ENCODE measurements at regions not wholly inside any gene's neighbourhood (a gene's known extent, or its start where the extent isn't known, plus 50 kb on each side); places are given as distances from the start of the nearest gene placed in this dataset.
"Not testable (repeated sequence)": the region's sequence is repeated elsewhere in the genome, so short reads cannot be mapped to it uniquely, and the experiment has no call there.

GRCh38 chr15:30195355-30196008, 60.6 kb downstream of the GOLGA8T start:
- peaks cover 17% of the 10 kb centered on the region for H3K27me3 Mint-ChIP-seq (ENCODE audit: low read depth)
- H3K36me3 Mint-ChIP-seq, H3K4me3 Mint-ChIP-seq, H3K27ac Mint-ChIP-seq, CTCF ChIA-PET, POLR2A ChIA-PET, H3K9me3 Mint-ChIP-seq, H3K4me1 Mint-ChIP-seq: not testable (repeated sequence)
- ATAC-seq (peak; percentile 56), DNase-seq (ENCODE audit: low spot score) (peak; percentile 82)

DNA sequence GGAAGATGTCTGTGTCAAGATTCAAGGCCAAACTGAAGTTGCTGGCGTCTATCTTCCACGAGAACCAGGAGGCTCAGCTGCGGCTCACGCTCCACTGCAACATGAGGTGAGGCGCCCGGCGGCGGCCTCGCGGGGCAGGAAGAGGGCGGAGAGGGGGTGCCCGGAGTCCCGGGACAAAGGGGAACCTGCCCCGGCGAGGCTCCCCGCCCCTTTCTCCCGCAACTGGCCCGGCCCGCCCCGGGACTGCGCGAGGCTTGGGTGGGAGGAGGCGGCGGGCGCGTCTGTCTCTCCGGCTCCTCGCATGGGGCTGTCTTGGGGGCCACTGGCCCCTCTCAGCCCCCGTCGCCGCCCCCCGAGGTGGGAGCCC, 61.1 kb downstream of the GOLGA8T start:
- CTCF ChIA-PET, H3K27ac Mint-ChIP-seq, POLR2A ChIA-PET, H3K4me1 Mint-ChIP-seq, H3K9me3 Mint-ChIP-seq, H3K4me3 Mint-ChIP-seq, H3K36me3 Mint-ChIP-seq: not testable (repeated sequence)
- H3K27me3 Mint-ChIP-seq (ENCODE audit: low read depth), result peaks cover 17% of the 10 kb centered on the region
- DNase-seq (ENCODE audit: low spot score) (peak; percentile 52), ATAC-seq (peak; percentile 40)

GRCh38 chr15:30196769-30197168, 61.9 kb downstream of the GOLGA8T start:
- H3K9me3 Mint-ChIP-seq; DNase-seq (ENCODE audit: low spot score); H3K36me3 Mint-ChIP-seq; CTCF ChIA-PET; ATAC-seq; H3K4me1 Mint-ChIP-seq; POLR2A ChIA-PET; H3K27ac Mint-ChIP-seq: not testable (repeated sequence)
- Mint-ChIP-seq H3K27me3 (ENCODE audit: low read depth) (peaks cover 10% of the 10 kb centered on the region), H3K4me3 (peak overlapping the region; percentile 50)

DNA sequence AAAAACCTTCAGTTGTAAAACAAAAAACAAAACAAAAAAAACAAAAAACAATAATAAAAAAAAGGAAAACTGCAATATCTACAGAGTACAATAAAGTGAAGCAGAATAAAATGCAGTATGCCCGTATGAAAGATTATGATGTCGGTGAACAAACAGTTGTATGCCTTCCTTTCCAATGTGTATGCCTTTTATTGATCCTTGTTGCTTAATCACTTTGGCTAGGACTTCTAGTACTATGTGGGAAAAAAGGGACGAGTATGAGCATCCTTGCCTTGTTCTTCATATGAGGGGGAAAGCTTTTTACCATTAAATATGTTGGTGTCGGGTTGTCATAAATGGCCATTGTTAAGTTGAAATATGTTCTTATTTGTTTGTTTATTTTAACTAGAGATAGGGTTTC, 66.7 kb downstream of the GOLGA8T start:
- POLR2A ChIA-PET; H3K27me3 Mint-ChIP-seq (ENCODE audit: low read depth); DNase-seq (ENCODE audit: low spot score); H3K36me3 Mint-ChIP-seq; H3K4me1 Mint-ChIP-seq; ATAC-seq; H3K9me3 Mint-ChIP-seq; H3K4me3 Mint-ChIP-seq; CTCF ChIA-PET; H3K27ac Mint-ChIP-seq: not testable (repeated sequence)

DNA sequence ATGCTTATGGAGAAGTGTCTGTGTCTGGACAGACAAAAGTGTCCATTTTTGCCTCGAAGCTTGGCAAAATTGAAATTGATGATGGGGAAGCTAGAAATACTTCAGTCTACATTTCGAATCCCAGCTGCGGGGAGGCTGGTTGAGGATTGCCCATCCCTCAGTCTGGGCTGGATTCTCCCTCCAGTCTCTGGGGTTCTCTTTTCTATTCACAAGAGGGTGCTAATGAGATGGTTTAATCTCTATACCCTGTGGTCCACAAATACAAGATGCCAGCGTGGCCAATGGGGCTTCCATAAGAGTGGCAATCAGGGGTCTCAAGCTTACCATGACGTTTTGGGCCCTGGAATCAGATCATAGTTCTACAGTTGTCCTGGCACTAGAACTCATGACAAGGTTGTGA, 78.9 kb downstream of the GOLGA8T start:
- ATAC-seq, result peak; percentile 70
- H3K4me1 Mint-ChIP-seq; POLR2A ChIA-PET; H3K27ac Mint-ChIP-seq; H3K4me3 Mint-ChIP-seq; DNase-seq (ENCODE audit: low spot score); CTCF ChIA-PET; H3K27me3 Mint-ChIP-seq (ENCODE audit: low read depth); H3K9me3 Mint-ChIP-seq; H3K36me3 Mint-ChIP-seq: not testable (repeated sequence)

DNA sequence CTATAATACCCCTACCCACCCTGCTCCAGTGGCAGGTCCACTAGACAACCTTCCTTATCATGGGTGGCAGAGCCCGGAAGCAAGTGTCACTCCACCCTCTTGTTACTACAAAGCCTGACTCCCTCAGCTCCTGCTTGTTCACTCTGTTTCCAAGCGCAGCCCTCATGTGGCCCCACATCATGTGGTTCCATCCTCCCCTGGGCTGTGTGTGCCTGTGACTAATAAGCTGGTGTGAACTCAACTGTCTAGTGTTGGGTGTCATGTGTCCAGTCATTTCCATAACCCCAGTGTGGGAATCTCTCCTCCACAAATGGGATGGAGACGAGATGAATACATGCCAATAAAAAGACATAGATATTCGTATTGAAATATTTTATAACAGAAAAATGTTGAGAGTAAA, 87.0 kb downstream of the GOLGA8T start:
- DNase-seq (ENCODE audit: low spot score); POLR2A ChIA-PET: not testable (repeated sequence)

GRCh38 chr15:30222798-30223591, 88.1 kb downstream of the GOLGA8T start:
- H3K36me3 Mint-ChIP-seq; H3K4me1 Mint-ChIP-seq; DNase-seq (ENCODE audit: low spot score); H3K4me3 Mint-ChIP-seq; POLR2A ChIA-PET; H3K27ac Mint-ChIP-seq; CTCF ChIA-PET; H3K9me3 Mint-ChIP-seq: not testable (repeated sequence)
- ATAC-seq, result peak; percentile 55
- peaks cover 19% of the 10 kb centered on the region for H3K27me3 Mint-ChIP-seq (ENCODE audit: low read depth)

More for the DNA sequence above, 87.0 kb downstream of the GOLGA8T start:
- CTCF ChIA-PET, H3K4me3 Mint-ChIP-seq, H3K4me1 Mint-ChIP-seq, H3K36me3 Mint-ChIP-seq, ATAC-seq, H3K9me3 Mint-ChIP-seq, H3K27ac Mint-ChIP-seq: not testable (repeated sequence)
- peaks cover 16% of the 10 kb centered on the region for H3K27me3 Mint-ChIP-seq (ENCODE audit: low read depth)

GRCh38 chr15:30225233-30225891, 90.5 kb downstream of the GOLGA8T start:
- POLR2A ChIA-PET, H3K36me3 Mint-ChIP-seq, H3K27ac Mint-ChIP-seq, CTCF ChIA-PET, H3K9me3 Mint-ChIP-seq, H3K4me3 Mint-ChIP-seq, H3K4me1 Mint-ChIP-seq: not testable (repeated sequence)
- ATAC-seq, result peak; percentile 31
- peak; percentile 11 for DNase-seq (ENCODE audit: low spot score)
- H3K27me3 Mint-ChIP-seq (ENCODE audit: low read depth), result peaks cover 19% of the 10 kb centered on the region

DNA sequence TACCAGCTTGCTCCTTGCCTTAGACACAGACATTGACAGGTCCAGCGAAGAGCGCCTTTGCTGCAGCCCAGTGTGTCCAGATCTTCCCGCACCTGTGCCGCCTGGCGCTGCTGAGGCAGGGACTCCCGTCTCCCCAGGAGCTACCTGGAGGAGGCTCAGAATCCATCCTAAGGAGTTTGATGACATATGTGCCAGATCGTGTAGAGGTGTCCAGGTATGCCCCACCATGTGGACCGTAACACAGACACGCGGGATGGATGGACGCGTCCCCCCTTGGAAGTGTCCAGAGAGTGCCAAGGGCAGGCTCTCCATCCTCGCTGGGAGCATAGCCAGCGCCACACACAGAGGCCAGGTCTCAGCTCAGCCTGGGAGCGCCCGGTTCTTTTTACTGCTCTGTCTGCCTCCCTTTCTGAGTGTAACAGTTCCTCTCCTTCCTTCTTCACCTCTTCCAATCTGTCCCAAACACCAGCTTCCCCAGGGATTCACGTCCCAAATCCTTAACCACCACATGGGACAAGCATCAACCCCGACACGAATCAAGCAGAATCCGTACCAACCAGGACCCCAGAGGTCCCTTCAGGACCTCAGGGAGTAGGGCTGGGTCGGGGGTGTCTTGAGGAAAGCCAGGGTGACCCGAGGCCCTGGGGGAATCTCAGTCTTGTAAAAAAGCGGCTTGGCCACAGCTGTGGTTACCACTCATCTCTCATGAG, 126.7 kb downstream of the GOLGA8T start:
- not testable (repeated sequence) for H3K9me3 Mint-ChIP-seq

GRCh38 chr15:30262142-30262460, 127.2 kb downstream of the GOLGA8T start:
- H3K4me3 Mint-ChIP-seq; CTCF ChIA-PET; H3K27me3 Mint-ChIP-seq (ENCODE audit: low read depth): not testable (repeated sequence)

More for the DNA sequence above, 126.7 kb downstream of the GOLGA8T start:
- DNase-seq (ENCODE audit: low spot score); H3K27ac Mint-ChIP-seq; H3K4me1 Mint-ChIP-seq; CTCF ChIA-PET; H3K4me3 Mint-ChIP-seq; H3K27me3 Mint-ChIP-seq (ENCODE audit: low read depth); H3K36me3 Mint-ChIP-seq; POLR2A ChIA-PET; ATAC-seq: not testable (repeated sequence)

GRCh38 chr15:30264000-30264399, 129.1 kb downstream of the GOLGA8T start:
- DNase-seq (ENCODE audit: low spot score); H3K4me1 Mint-ChIP-seq; H3K4me3 Mint-ChIP-seq; CTCF ChIA-PET; H3K9me3 Mint-ChIP-seq; H3K27me3 Mint-ChIP-seq (ENCODE audit: low read depth); POLR2A ChIA-PET; ATAC-seq; H3K27ac Mint-ChIP-seq; H3K36me3 Mint-ChIP-seq: not testable (repeated sequence)

More at GRCh38 chr15:30262142-30262460, 127.2 kb downstream of the GOLGA8T start:
- DNase-seq (ENCODE audit: low spot score); H3K27ac Mint-ChIP-seq; H3K9me3 Mint-ChIP-seq; H3K36me3 Mint-ChIP-seq; H3K4me1 Mint-ChIP-seq; POLR2A ChIA-PET: not testable (repeated sequence)
- ATAC-seq, result peak; percentile 96

DNA sequence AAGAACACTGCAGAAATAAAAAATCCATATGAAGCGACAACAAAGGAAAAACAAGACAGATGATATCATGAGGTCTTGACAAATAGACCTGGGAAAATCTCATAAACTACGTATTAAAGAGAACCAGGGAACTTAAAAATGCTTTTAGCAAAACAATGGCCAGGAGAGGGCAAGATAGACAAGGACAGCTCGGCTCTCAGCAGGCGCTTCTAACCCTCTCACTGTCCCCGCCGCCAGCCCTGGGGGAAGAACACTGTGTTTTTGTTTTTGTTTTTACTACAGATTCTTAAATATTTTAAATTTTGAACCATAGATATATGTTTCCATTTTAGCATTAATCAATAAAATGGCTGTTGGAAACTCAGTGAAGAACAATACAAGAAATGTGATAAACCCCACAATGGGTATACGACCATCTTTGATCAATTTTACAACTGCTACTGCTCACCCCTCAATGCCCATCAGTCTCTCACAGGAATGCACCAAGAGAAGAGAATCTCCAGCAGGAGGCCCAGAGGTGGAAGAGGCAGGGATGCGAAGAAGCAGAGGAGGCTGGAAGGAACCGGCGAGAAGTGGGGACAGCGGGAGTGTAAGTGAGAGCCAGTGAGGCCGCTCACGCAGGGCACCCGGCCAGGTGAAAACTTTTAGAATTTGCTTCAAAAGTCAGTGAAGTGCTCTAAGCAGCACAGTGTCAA, 98.0 kb downstream of the CHRFAM7A start:
- not testable (repeated sequence) for H3K36me3 Mint-ChIP-seq; H3K27me3 Mint-ChIP-seq (ENCODE audit: low read depth)

More for the DNA sequence above, 98.0 kb downstream of the CHRFAM7A start:
- H3K4me3 Mint-ChIP-seq; H3K27ac Mint-ChIP-seq; DNase-seq (ENCODE audit: low spot score); H3K9me3 Mint-ChIP-seq; H3K4me1 Mint-ChIP-seq; CTCF ChIA-PET; POLR2A ChIA-PET: not testable (repeated sequence)
- peak; percentile 59 for ATAC-seq

All from WTC11 (cell line).